ENCODE measurements at regions not wholly inside any gene's neighbourhood (a gene's known extent, or its start where the extent isn't known, plus 50 kb on each side); places are given as distances from the start of the nearest gene placed in this dataset.

DNA sequence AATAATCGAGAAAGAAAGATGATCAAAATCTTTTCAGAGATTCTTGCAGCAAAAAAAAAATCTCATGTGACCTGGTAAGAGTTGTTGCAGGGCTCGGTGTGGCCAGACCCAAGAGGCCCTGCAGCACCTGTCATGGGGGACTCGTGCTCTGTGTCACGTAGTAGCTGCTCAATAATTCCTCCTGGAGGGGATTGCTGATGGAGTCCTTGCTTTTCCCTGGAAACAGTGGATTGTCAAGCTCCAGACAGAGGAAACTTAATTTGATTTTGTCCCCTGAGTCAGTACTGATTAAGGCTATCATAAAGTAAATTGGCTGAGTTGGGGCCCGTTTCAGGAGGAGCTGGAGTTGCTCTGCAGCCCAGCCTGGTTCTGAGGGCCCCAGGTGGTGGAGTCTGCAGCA is 125.2 kb downstream of the EDN3 start:
- Histone ChIP-seq H3K36me3 (ENCODE audit: control insufficient read depth, insufficient read depth, low read length) (no peaks in the 10 kb centered on the region), H3K4me1 (ENCODE audit: control insufficient read depth, insufficient read depth, low read length) (no peaks in the 10 kb centered on the region), H3K27me3 (ENCODE audit: control insufficient read depth, insufficient read depth, low read length) (no peaks in the 10 kb centered on the region), H3K27ac (ENCODE audit: low read depth, low read length) (no peak overlapping the region), H3K9me3 (ENCODE audit: control insufficient read depth, insufficient read depth, low read length) (no peaks in the 10 kb centered on the region), H3K4me3 (ENCODE audit: low read depth, low read length) (no peak overlapping the region)
- no peak for DNase-seq (ENCODE audit: low read depth in 4 of 6, low spot score in 6 of 6)
- WGBS (ENCODE audit: insufficient coverage) = 88% methylated on average over 5 of the region's 5 CpGs

GRCh38 chr20:59428006-59428405 is 127.6 kb downstream of the EDN3 start:
- no peak overlapping the region for H3K27ac ChIP-seq (ENCODE audit: low read depth, low read length)
- no peaks in the 10 kb centered on the region for H3K27me3 ChIP-seq (ENCODE audit: control insufficient read depth, insufficient read depth, low read length)
- no peaks in the 10 kb centered on the region for H3K9me3 ChIP-seq (ENCODE audit: control insufficient read depth, insufficient read depth, low read length)
- no peaks in the 10 kb centered on the region for H3K4me1 ChIP-seq (ENCODE audit: control insufficient read depth, insufficient read depth, low read length)
- H3K36me3 ChIP-seq (ENCODE audit: control insufficient read depth, insufficient read depth, low read length) = no peaks in the 10 kb centered on the region
- no peak for DNase-seq (ENCODE audit: low read depth in 4 of 6, low spot score in 6 of 6)
- no peak overlapping the region for H3K4me3 ChIP-seq (ENCODE audit: low read depth, low read length)

DNA sequence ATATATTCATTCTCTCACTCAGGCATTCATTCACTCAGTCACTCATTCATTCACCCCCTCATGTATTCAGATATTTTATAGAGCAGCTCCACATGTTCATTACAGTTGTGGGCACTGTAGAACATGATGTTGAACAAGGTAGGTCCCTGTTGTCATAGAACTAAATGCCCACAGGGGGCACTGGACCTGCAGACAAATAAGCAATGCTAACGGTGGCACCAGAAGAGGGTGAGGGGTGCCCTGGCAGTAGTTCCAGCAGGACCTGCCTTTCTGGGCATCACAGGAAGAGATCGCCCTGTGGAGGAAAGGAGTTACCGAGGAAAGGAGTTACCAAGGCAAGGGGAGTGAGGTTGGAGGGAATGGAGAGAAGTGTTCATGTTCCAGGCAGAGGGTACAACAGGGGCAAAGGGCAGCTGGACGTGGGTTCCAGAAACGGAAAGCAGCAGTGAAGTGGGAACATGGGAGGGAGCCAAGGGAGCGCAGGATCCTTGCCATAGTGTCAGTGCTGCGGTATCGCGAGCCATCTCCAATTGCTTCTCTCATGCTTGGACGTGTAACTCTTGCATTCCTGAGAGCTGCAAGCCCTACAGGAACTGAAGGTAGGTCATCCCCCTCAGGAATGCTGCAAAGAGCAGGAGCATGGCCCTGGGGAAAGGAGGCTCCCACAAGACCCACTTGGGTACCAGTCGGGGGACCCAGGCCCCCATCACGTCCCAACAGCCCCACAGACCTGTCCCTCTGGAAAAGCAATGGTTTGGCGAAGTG is 128.2 kb downstream of the EDN3 start:
- 92% methylated on average over 13 of the region's 13 CpGs for WGBS (ENCODE audit: insufficient coverage)
- H3K4me1 ChIP-seq (ENCODE audit: control insufficient read depth, insufficient read depth, low read length) = no peaks in the 10 kb centered on the region
- no peaks in the 10 kb centered on the region for H3K27me3 ChIP-seq (ENCODE audit: control insufficient read depth, insufficient read depth, low read length)
- DNase-seq (ENCODE audit: low read depth in 4 of 6, low spot score in 6 of 6) = no peak
- H3K36me3 ChIP-seq (ENCODE audit: control insufficient read depth, insufficient read depth, low read length) = no peaks in the 10 kb centered on the region
- no peak overlapping the region for H3K4me3 ChIP-seq (ENCODE audit: low read depth, low read length)
- no peak overlapping the region for H3K27ac ChIP-seq (ENCODE audit: low read depth, low read length)
- no peaks in the 10 kb centered on the region for H3K9me3 ChIP-seq (ENCODE audit: control insufficient read depth, insufficient read depth, low read length)

GRCh38 chr20:59429396-59429795 is 129.0 kb downstream of the EDN3 start:
- no peak overlapping the region for H3K27ac ChIP-seq (ENCODE audit: low read depth, low read length)
- no peaks in the 10 kb centered on the region for H3K9me3 ChIP-seq (ENCODE audit: control insufficient read depth, insufficient read depth, low read length)
- H3K36me3 ChIP-seq (ENCODE audit: control insufficient read depth, insufficient read depth, low read length) = no peaks in the 10 kb centered on the region
- no peak overlapping the region for H3K4me3 ChIP-seq (ENCODE audit: low read depth, low read length)
- no peak for DNase-seq (ENCODE audit: low read depth in 4 of 6, low spot score in 6 of 6)
- 88% methylated on average over 4 of the region's 9 CpGs for WGBS (ENCODE audit: insufficient coverage)
- no peaks in the 10 kb centered on the region for H3K4me1 ChIP-seq (ENCODE audit: control insufficient read depth, insufficient read depth, low read length)
- H3K27me3 ChIP-seq (ENCODE audit: control insufficient read depth, insufficient read depth, low read length) = no peaks in the 10 kb centered on the region

DNA sequence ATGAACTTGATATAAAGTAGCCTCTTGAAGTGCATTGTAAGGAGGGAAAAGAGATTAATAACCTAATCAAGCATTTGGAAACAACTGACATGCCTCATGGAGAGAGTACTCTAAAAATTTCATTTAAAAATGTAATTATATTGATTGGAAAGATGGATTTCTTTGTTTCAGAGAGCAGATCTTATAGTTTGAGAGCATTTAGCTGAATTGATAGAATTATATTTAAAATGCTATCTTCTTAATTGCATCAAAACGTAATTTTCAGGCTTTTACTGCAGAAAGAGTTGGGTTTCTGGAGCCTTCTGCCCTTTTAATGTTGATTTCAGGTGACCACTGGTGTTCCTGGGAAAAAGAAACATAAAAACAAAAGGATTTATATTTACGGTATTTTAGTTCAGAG is 130.6 kb downstream of the EDN3 start:
- no peaks in the 10 kb centered on the region for H3K27me3 ChIP-seq (ENCODE audit: control insufficient read depth, insufficient read depth, low read length)
- H3K27ac ChIP-seq (ENCODE audit: low read depth, low read length) = no peak overlapping the region
- no peaks in the 10 kb centered on the region for H3K9me3 ChIP-seq (ENCODE audit: control insufficient read depth, insufficient read depth, low read length)
- H3K36me3 ChIP-seq (ENCODE audit: control insufficient read depth, insufficient read depth, low read length) = no peaks in the 10 kb centered on the region
- H3K4me3 ChIP-seq (ENCODE audit: low read depth, low read length) = no peak overlapping the region
- whole genome bisulfite sequencing (ENCODE audit: insufficient coverage) = no CpG with 5 or more reads among the region's 2 CpGs
- no peaks in the 10 kb centered on the region for H3K4me1 ChIP-seq (ENCODE audit: control insufficient read depth, insufficient read depth, low read length)
- DNase-seq (ENCODE audit: low read depth in 4 of 6, low spot score in 6 of 6) = no peak

- Histone ChIP-seq H3K4me1 (ENCODE audit: control insufficient read depth, insufficient read depth, low read length) (no peaks in the 10 kb centered on the region), H3K9me3 (ENCODE audit: control insufficient read depth, insufficient read depth, low read length) (no peaks in the 10 kb centered on the region), H3K36me3 (ENCODE audit: control insufficient read depth, insufficient read depth, low read length) (no peaks in the 10 kb centered on the region), H3K4me3 (ENCODE audit: low read depth, low read length) (no peak overlapping the region), H3K27me3 (ENCODE audit: control insufficient read depth, insufficient read depth, low read length) (no peaks in the 10 kb centered on the region), H3K27ac (ENCODE audit: low read depth, low read length) (no peak overlapping the region)
- no peak for DNase-seq (ENCODE audit: low read depth in 4 of 6, low spot score in 6 of 6)
- no CpG with 5 or more reads among the region's 2 CpGs for WGBS (ENCODE audit: insufficient coverage)
These were observed 134.5 kb downstream of the EDN3 start for GRCh38 chr20:59434960-59435359.

GRCh38 chr20:59435518-59435917 is 135.1 kb downstream of the EDN3 start:
- no peaks in the 10 kb centered on the region for H3K36me3 ChIP-seq (ENCODE audit: control insufficient read depth, insufficient read depth, low read length)
- no peaks in the 10 kb centered on the region for H3K4me1 ChIP-seq (ENCODE audit: control insufficient read depth, insufficient read depth, low read length)
- H3K27me3 ChIP-seq (ENCODE audit: control insufficient read depth, insufficient read depth, low read length) = no peaks in the 10 kb centered on the region
- peak in 1 of 6 donors; percentile 52 for DNase-seq (ENCODE audit: low read depth in 4 of 6, low spot score in 6 of 6)
- no peaks in the 10 kb centered on the region for H3K9me3 ChIP-seq (ENCODE audit: control insufficient read depth, insufficient read depth, low read length)
- no peak overlapping the region for H3K4me3 ChIP-seq (ENCODE audit: low read depth, low read length)
- no peak overlapping the region for H3K27ac ChIP-seq (ENCODE audit: low read depth, low read length)
- 77% methylated on average over 8 of the region's 8 CpGs for WGBS (ENCODE audit: insufficient coverage)

DNA sequence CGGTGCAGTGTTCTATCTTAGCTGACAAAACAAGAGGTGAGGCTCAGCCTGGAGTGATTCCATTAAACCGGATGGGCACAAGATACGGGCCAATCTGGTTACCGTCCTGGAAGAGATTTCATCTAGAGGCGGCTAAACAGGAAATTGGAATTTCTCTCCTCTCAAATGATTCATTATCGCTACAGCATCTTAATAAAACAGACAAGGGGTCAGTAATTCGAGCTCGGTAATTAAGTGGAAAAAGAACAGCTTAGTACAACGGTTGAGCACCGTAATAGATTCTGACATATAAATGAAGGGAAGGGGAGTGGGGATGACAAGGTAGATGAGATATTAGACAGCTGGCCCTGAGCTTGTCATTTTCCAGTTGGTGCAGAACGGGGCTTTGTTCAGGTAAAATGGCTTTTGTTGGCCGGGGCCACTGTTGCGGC is 137.2 kb downstream of the EDN3 start:
- Histone ChIP-seq H3K36me3 (ENCODE audit: control insufficient read depth, insufficient read depth, low read length) (no peaks in the 10 kb centered on the region), H3K27ac (ENCODE audit: low read depth, low read length) (no peak overlapping the region), H3K4me3 (ENCODE audit: low read depth, low read length) (no peak overlapping the region), H3K9me3 (ENCODE audit: control insufficient read depth, insufficient read depth, low read length) (no peaks in the 10 kb centered on the region), H3K4me1 (ENCODE audit: control insufficient read depth, insufficient read depth, low read length) (no peaks in the 10 kb centered on the region), H3K27me3 (ENCODE audit: control insufficient read depth, insufficient read depth, low read length) (no peaks in the 10 kb centered on the region)
- no peak for DNase-seq (ENCODE audit: low read depth in 4 of 6, low spot score in 6 of 6)
- 84% methylated on average over 6 of the region's 13 CpGs for WGBS (ENCODE audit: insufficient coverage)

GRCh38 chr20:59438201-59438600 is 137.8 kb downstream of the EDN3 start:
- H3K4me1 ChIP-seq (ENCODE audit: control insufficient read depth, insufficient read depth, low read length) = no peaks in the 10 kb centered on the region
- H3K36me3 ChIP-seq (ENCODE audit: control insufficient read depth, insufficient read depth, low read length) = no peaks in the 10 kb centered on the region
- no peak for DNase-seq (ENCODE audit: low read depth in 4 of 6, low spot score in 6 of 6)
- H3K27ac ChIP-seq (ENCODE audit: low read depth, low read length) = no peak overlapping the region
- no peak overlapping the region for H3K4me3 ChIP-seq (ENCODE audit: low read depth, low read length)
- no peaks in the 10 kb centered on the region for H3K9me3 ChIP-seq (ENCODE audit: control insufficient read depth, insufficient read depth, low read length)
- WGBS (ENCODE audit: insufficient coverage) = 93% methylated on average over 3 of the region's 4 CpGs
- no peaks in the 10 kb centered on the region for H3K27me3 ChIP-seq (ENCODE audit: control insufficient read depth, insufficient read depth, low read length)

DNA sequence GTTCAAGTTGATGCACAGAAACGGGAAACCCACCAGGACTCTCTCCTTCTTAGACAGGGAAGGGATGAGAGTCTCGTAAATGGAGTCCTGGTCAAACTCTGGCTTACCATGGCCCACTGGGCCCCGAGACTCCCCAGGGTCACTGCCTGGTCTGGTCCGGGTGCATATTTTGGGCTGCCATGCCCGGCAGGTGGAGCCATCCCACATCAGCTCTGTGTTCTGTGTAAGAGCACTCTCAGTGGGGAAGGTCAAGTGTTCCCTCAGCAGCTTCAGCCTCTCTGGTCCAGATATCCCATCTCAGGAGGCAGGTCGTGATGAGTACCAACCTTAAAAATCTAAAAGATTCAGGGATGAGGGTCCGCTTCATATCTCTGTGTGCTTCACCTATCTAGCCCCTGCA is 138.8 kb downstream of the EDN3 start:
- Histone ChIP-seq H3K9me3 (ENCODE audit: control insufficient read depth, insufficient read depth, low read length) (no peaks in the 10 kb centered on the region), H3K4me3 (ENCODE audit: low read depth, low read length) (no peak overlapping the region), H3K36me3 (ENCODE audit: control insufficient read depth, insufficient read depth, low read length) (no peaks in the 10 kb centered on the region), H3K4me1 (ENCODE audit: control insufficient read depth, insufficient read depth, low read length) (no peaks in the 10 kb centered on the region), H3K27ac (ENCODE audit: low read depth, low read length) (no peak overlapping the region), H3K27me3 (ENCODE audit: control insufficient read depth, insufficient read depth, low read length) (no peaks in the 10 kb centered on the region)
- DNase-seq (ENCODE audit: low read depth in 4 of 6, low spot score in 6 of 6) = no peak
- 90% methylated on average over 6 of the region's 7 CpGs for WGBS (ENCODE audit: insufficient coverage)

Measured in spinal cord (tissue), 9 donors.